Stimulated activated naive CD4-positive, alpha-beta T cell (primary cell): ENCODE measurements at regions not wholly inside any gene's neighbourhood (a gene's known extent, or its start where the extent isn't known, plus 50 kb on each side); places are given as distances from the start of the nearest gene placed in this dataset.
"Not testable (repeated sequence)": the region's sequence is repeated elsewhere in the genome, so short reads cannot be mapped to it uniquely, and the experiment has no call there.

Experiments
- DNase-seq, 6 experiments: peaks; one replicate each; lab custom pipeline; 2025; lab: John Stamatoyannopoulos, UW

- DNase-seq, result no peak
Observed at GRCh38 chr5:58357799-58358500, 101.9 kb downstream of the PLK2 start.

- DNase-seq, result no peak
Observed at GRCh38 chr5:58357121-58357520, 102.8 kb downstream of the PLK2 start.

GRCh38 chr5:58356662-58357061, 103.2 kb downstream of the PLK2 start:
- no peak for DNase-seq

GRCh38 chr5:58354827-58355226, 105.1 kb downstream of the PLK2 start:
- no peak for DNase-seq

GRCh38 chr5:58353992-58354391, 105.9 kb downstream of the PLK2 start:
- no peak for DNase-seq

- no peak for DNase-seq
Observed at GRCh38 chr5:58351190-58351589, 108.7 kb downstream of the PLK2 start.

- no peak for DNase-seq
Observed at GRCh38 chr5:58348996-58349728, 110.7 kb downstream of the PLK2 start.

GRCh38 chr5:58346041-58346440, 113.8 kb downstream of the PLK2 start:
- DNase-seq, result no peak

- no peak for DNase-seq
Observed at GRCh38 chr5:58341476-58341875, 118.4 kb downstream of the PLK2 start.

- DNase-seq, result no peak
Observed at GRCh38 chr5:58335518-58335917, 124.4 kb downstream of the PLK2 start.

- no peak for DNase-seq
Observed at GRCh38 chr5:58334035-58334434, 125.9 kb downstream of the PLK2 start.

- no peak for DNase-seq
Observed at GRCh38 chr5:58330781-58331180, 129.1 kb downstream of the PLK2 start.

GRCh38 chr5:58327289-58327688, 132.6 kb downstream of the PLK2 start:
- no peak for DNase-seq

- no peak for DNase-seq
Observed at GRCh38 chr5:58326022-58326421, 133.9 kb downstream of the PLK2 start.

GRCh38 chr5:58322453-58322852, 137.4 kb downstream of the PLK2 start:
- no peak for DNase-seq

- DNase-seq, result no peak
Observed at GRCh38 chr5:58318468-58318867, 141.4 kb downstream of the PLK2 start.

GRCh38 chr5:58317808-58318207, 142.1 kb downstream of the PLK2 start:
- no peak for DNase-seq

GRCh38 chr5:58317009-58317408, 142.9 kb downstream of the PLK2 start:
- DNase-seq, result no peak

GRCh38 chr5:58315794-58316193, 144.1 kb downstream of the PLK2 start:
- no peak for DNase-seq

- no peak for DNase-seq
Observed at GRCh38 chr5:58314356-58315210, 145.3 kb downstream of the PLK2 start.

GRCh38 chr5:58312299-58312698, 147.6 kb downstream of the PLK2 start:
- no peak for DNase-seq

- DNase-seq, result no peak
Observed at GRCh38 chr5:58311526-58311925, 148.4 kb downstream of the PLK2 start.

- not testable (repeated sequence) for DNase-seq
Observed at GRCh38 chr5:58308384-58308783, 151.5 kb downstream of the PLK2 start.
